GM12878 (cell line): ENCODE measurements at regions not wholly inside any gene's neighbourhood (a gene's known extent, or its start where the extent isn't known, plus 50 kb on each side); places are given as distances from the start of the nearest gene placed in this dataset.

Source experiments
- CEBPB ChIP-seq, 2 experiments: fragments of 150-350 bp in 1 of 2; IDR thresholded peaks; 2 replicates each; pipeline ENCODE4 v1.6.1; 2012 to 2014; ENCODE audit warnings: low read depth in 2 of 2, low read length in 2 of 2, borderline replicate concordance in 1 of 2, inconsistent platforms in 1 of 2
- DPF2 ChIP-seq: fragments of 450-650 bp; IDR thresholded peaks from 2 replicates; pipeline ENCODE4 v1.6.1; 2017; ENCODE audit warnings: mild to moderate bottlenecking
- EZH2 ChIP-seq: IDR thresholded peaks from 2 replicates; pipeline ENCODE4 v1.6.1; 2012; ENCODE audit warnings: low read depth, mild to moderate bottlenecking, control low read depth, inconsistent platforms, low read length, borderline replicate concordance; ENCODE audit not compliant: control insufficient read depth
- FOS ChIP-seq: IDR thresholded peaks from 3 replicates; pipeline ENCODE4 v1.6.1; 2011; ENCODE audit warnings: borderline replicate concordance; ENCODE audit not compliant: insufficient read length; ENCODE audit errors: extremely low read depth
- FOXM1 ChIP-seq: IDR thresholded peaks from 2 replicates; pipeline ENCODE4 v1.6.1; 2012; ENCODE audit warnings: low read depth, mild to moderate bottlenecking, inconsistent platforms, low read length, moderate library complexity
- JUND ChIP-seq: IDR thresholded peaks from 2 replicates; pipeline ENCODE4 v1.6.1; 2012; ENCODE audit warnings: low read depth, mild to moderate bottlenecking, low read length, improper control_type of control experiment, moderate library complexity
- NR2C2 ChIP-seq: IDR thresholded peaks from 2 replicates; pipeline ENCODE4 v1.6.1; 2011; ENCODE audit warnings: borderline replicate concordance, low read depth; ENCODE audit not compliant: control insufficient read depth, insufficient read length
- POU2F2 ChIP-seq: IDR thresholded peaks from 3 replicates; pipeline ENCODE4 v1.6.1; 2011; ENCODE audit warnings: low read depth, mild to moderate bottlenecking, low read length, borderline replicate concordance
- RBBP5 ChIP-seq: fragments of 200-600 bp; sonication (generic); conservative IDR thresholded peaks from 2 replicates; pipeline ENCODE4 v1.6.1; 2016
- TBL1XR1 ChIP-seq: IDR thresholded peaks from 2 replicates; pipeline ENCODE4 v1.6.1; 2012; ENCODE audit warnings: low read depth, low read length, improper control_type of control experiment
- TCF7 ChIP-seq: IDR thresholded peaks from 2 replicates; pipeline ENCODE4 v1.6.1; 2014; ENCODE audit warnings: antibody characterized with exemption, borderline replicate concordance
- TF ChIP-seq, protein P1 (sequence below): IDR thresholded peaks from 2 replicates; pipeline ENCODE4 v1.6.1; 2011; ENCODE audit warnings: low read depth, mild to moderate bottlenecking, low read length, moderate library complexity, borderline replicate concordance; ENCODE audit errors: extremely low read depth
- TF ChIP-seq, protein P2 (sequence below), 3 experiments: IDR thresholded peaks in 2 of 3; conservative IDR thresholded peaks in 1 of 3; 2 replicates each; pipeline ENCODE4 v1.5.1; 2011; ENCODE audit warnings: low read depth in 3 of 3, low read length in 3 of 3, mild to moderate bottlenecking in 3 of 3, control low read depth in 2 of 3, moderate library complexity in 2 of 3, inconsistent platforms in 1 of 3, mixed read lengths in 1 of 3; ENCODE audit not compliant: control insufficient read depth in 2 of 3, insufficient read depth in 1 of 3; ENCODE audit errors: extremely low read depth in 1 of 3

DNA sequence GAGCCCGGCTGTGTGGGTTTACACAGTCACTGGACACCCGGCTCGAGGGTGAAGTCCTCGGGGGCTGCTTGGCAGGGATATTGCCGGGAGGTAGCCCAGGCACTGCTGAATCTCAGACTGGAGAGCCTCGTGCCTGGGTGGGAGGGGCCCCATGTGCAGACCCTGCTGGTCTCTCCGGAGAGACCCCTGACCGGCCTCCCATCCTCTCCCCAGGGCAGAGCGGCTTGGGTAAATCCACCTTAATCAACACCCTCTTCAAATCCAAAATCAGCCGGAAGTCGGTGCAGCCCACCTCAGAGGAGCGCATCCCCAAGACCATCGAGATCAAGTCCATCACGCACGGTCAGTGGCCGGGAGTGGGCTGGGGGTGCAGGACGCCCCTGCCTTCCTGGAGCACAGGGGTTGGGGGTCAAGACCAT is 346.5 kb downstream of the SEC14L1 start:
- TF ChIP-seq FOS = no peak
- TF ChIP-seq NR2C2 = no peak
- no peak for TF ChIP-seq JUND
- TF ChIP-seq RBBP5 = no peak
- TF ChIP-seq DPF2 = no peak
- no peak for TF ChIP-seq FOXM1
- no peak for TF ChIP-seq TCF7
- TF ChIP-seq POU2F2 = no peak
- TF ChIP-seq, protein P1, sequence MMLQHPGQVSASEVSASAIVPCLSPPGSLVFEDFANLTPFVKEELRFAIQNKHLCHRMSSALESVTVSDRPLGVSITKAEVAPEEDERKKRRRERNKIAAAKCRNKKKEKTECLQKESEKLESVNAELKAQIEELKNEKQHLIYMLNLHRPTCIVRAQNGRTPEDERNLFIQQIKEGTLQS = no peak
- TF ChIP-seq, protein P2, sequence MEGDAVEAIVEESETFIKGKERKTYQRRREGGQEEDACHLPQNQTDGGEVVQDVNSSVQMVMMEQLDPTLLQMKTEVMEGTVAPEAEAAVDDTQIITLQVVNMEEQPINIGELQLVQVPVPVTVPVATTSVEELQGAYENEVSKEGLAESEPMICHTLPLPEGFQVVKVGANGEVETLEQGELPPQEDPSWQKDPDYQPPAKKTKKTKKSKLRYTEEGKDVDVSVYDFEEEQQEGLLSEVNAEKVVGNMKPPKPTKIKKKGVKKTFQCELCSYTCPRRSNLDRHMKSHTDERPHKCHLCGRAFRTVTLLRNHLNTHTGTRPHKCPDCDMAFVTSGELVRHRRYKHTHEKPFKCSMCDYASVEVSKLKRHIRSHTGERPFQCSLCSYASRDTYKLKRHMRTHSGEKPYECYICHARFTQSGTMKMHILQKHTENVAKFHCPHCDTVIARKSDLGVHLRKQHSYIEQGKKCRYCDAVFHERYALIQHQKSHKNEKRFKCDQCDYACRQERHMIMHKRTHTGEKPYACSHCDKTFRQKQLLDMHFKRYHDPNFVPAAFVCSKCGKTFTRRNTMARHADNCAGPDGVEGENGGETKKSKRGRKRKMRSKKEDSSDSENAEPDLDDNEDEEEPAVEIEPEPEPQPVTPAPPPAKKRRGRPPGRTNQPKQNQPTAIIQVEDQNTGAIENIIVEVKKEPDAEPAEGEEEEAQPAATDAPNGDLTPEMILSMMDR (IDR thresholded peaks at IDR 0.05 in 2 of 3, conservative IDR thresholded peaks at IDR 0.05 in 1 of 3; ENCODE audit: control insufficient read depth in 2 of 3, extremely low read depth in 1 of 3, insufficient read depth in 1 of 3, low read depth in 3 of 3, low read length in 3 of 3) = no peak
- TF ChIP-seq EZH2 = no peak
- TF ChIP-seq TBL1XR1 = no peak
- TF ChIP-seq CEBPB (IDR thresholded peaks at IDR 0.05; ENCODE audit: borderline replicate concordance in 1 of 2, low read depth in 2 of 2, low read length in 2 of 2) = no peak
